ENCODE measurements at regions not wholly inside any gene's neighbourhood (a gene's known extent, or its start where the extent isn't known, plus 50 kb on each side); places are given as distances from the start of the nearest gene placed in this dataset.

DNA sequence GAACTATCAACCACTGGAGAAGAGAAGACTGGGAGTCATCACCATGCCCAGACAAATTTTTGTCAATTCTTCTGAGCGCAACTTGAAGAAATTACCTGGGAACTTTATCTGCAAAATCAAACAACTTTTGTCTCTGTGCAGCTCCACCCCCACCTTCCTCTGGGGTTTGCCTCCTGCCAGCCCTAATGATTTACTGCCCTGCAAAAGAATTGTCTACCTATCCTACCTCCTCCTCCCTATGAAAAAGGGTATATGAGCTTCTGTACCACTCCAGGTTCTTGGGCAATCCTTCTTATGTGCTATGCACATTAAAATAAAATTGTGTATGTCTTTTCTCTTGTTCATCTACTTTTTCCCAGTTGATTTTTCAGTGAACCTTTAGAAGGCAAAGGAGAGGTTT, 191.9 kb downstream of the URB2 start:
- DNase-seq (ENCODE audit: low read depth in 2 of 3, low spot score in 2 of 3), result no peak

DNA sequence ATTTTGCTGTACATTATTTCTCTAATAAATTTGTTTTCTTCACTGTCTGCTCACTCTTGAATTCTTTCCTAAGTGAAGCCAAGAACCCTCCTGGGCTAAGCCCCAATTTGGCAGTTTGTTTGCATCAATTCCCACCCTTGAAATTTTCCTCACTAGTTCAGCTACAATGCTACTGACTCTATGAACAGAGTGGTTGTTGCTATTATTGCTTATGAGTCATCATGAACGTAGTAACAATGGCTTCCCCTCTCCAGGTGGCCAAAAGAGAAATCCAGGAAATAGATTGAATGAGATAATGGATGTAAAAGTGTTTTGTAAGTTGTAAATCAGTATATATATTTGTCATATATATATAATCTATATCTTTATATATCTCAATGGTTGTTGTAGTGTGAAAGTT, 193.0 kb downstream of the URB2 start:
- no peak for DNase-seq (ENCODE audit: low read depth in 2 of 3, low spot score in 2 of 3)

DNA sequence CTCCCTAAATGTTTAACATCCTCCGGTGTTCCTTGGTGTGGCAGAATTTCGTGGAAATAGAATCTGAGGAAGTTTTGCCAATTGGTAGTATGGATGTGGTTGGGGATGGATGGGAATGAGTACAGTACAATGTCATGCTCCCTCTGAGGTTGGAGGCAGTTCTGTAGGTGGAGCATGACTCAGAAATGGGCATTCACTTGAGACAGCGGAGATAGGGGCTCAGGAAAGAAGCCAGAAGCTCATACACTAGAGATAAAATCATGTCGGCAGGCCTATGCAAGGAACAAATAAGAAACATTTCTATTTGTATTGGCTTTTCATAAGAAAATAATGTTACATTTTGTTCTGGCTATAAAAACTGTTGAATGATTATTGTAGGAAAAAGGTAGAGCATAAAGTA, 196.0 kb downstream of the URB2 start:
- no peak for DNase-seq (ENCODE audit: low read depth in 2 of 3, low spot score in 2 of 3)

DNA sequence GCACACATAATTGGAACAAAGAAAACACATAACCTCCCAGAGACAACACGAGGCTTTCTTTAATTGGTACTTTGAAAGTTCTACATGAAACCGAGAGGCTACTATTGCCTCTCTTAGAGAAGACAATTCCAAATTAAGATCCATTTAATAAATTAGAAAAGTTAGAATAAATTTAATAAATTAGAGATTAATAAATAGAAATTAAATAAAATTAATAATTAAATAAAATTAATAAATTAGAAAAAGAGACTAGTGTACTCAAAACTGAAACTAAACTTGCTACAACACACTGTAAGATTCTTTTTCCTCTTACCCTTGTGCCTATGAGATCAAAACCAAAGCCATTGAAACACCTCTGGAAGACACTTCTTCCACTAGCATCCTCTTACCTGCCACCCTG, 199.0 kb downstream of the URB2 start:
- DNase-seq (ENCODE audit: low read depth in 2 of 3, low spot score in 2 of 3), result no peak

DNA sequence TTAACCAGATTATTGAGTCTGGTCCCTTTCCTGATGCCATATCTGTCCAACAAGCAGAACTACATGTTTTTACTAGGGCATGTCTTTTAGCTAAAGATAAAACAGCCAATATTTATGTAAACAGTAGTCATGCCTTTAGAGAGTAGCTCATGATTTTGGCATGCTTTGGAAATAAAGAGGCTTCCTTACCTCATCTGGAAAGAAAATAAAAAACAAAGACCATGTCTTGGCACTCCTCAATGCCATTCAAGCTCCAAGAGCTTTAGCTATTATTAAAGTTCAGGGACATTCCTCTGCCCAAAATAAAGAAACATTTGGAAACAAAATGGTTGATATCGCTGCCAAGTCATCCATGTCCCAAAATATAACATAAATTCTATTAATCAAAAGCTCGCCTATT, 202.4 kb downstream of the URB2 start:
- DNase-seq (ENCODE audit: low read depth in 2 of 3, low spot score in 2 of 3), result no peak

DNA sequence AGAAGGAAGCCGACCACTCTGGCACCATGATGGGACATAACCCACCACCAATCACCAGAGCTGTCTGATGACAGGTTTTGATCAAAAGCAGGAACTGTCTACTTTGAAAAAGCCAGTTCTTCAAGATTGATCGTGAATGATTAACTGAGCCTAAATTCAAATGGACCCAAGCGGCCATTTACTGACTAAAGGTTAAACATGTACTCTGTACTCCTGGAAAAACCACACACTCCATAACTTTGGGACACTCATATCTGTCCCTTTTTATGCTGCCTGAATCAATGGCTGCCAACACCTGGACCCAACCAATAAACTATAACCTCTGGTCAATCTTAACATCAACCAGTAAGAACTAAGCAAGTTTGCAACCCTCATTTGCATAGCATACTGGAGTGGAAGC, 206.6 kb downstream of the URB2 start:
- no peak for DNase-seq (ENCODE audit: low read depth in 2 of 3, low spot score in 2 of 3)

DNA sequence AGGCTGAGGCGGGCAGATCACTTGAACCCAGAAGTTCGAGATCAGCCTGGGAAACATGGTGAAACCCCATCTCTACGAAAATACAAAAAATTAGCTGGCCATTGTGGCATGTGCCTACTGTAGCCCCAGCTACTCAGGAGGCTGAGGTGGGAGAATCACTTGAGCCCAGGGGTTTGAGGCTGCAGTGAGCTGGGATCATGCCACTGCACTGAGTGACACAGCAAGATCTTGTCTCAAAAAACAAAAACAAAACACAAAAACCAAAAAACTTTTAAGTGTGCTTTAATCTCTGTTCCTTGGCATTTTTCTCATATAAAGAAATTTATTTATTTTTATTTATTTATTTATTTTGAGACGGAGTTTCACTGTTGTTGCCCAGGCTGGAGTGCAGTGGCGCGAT, 208.2 kb downstream of the URB2 start:
- DNase-seq (ENCODE audit: low read depth in 2 of 3, low spot score in 2 of 3), result no peak

DNA sequence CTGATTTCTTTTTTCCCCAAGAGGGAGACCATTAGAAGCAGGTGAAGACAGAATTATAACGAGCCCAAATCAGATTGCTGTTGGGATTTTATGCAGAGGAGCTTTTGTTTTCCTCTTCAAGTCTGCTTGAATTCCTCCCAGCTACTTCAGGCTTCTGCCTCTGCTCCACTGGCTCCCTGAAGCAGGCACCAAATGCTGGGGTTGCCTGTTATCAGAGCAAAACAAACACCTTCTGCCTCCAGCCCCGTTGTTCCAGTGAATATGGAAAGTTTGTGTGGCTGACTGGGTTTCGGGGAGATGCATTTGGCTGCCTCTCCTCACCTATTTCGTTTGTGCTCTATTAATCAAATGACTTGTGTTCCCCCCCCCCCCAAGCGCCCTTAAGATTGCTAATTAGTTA, 209.2 kb downstream of the URB2 start:
- DNase-seq (ENCODE audit: low read depth in 2 of 3, low spot score in 2 of 3), result no peak

DNA sequence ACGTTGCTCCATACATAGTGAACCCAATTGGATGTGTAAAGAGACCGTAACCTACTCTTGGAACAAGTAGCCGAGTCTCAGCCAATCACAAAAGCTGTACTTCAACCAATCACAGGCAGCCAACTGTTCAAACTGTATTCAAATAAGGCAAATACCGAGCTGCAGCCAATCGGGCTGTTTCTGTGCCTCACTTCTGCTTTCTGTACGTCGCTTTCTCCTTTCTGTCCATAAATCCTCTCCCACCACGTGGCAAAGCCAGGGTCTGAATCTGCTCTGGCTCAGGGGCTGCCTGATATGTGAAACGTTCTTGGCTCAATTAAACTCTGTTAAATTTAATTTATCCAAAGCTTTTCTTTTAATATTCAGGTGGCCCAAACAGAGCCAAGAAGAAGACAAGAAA, 210.3 kb downstream of the URB2 start:
- DNase-seq (ENCODE audit: low read depth in 2 of 3, low spot score in 2 of 3), result peak in 2 of 3 donors; percentile 5 to 13

DNA sequence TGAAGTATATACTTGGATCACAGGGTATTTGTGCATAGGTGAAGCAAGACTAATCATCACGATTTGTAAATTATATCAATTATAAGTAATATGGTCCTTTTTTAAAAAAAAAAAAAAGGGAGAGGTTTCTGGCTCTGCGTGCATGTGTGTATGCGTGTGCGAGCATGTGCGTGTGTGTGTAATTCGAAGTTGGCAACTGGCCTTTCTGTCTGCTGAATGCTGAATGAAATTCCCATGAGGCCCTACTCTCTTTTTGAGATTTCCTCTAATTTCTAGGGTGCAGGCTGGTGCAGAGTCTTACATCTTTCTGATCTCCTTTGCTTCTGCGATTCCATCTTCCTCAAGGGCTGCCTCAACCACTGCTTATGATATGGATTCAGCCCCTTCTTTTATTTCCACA, 212.2 kb downstream of the URB2 start:
- no peak for DNase-seq (ENCODE audit: low read depth in 2 of 3, low spot score in 2 of 3)

DNA sequence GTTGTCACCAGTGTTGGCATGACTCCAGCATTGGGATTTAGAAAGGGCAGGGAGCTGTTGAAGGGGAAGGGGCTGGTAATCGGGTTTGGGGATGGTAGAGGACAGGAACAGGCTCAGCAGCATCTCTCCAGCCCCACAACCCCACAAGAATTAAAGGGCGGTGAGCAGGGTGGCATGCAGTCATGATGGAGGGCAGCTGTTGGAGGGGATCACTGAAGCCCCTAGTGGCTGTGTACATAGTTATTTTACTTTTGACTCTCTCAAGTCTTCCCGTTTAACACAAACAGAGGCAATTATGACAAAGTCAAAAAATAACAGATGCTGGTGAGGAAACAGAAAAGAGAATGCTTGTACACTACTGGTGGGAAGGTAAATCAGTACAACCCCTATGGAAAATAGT, 213.8 kb downstream of the URB2 start:
- no peak for DNase-seq (ENCODE audit: low read depth in 2 of 3, low spot score in 2 of 3)

DNA sequence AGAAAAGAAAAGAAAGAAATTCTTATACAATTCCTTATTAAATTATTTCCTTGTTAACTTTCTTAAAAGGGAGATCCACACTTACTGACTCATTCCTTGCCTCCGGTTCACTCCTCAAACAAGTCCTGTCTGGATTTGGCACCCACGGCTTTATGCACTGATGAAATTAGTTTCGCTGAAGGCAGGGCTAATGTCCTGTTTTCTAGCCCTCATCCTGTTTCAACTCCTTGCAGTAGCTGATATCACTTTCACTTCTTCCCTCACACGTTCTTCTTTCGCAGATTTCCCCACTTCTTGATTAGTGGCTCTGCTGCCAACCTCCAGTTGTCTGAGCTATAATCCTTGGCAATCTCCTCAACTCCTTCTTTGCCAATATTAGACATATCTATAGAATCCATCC, 215.2 kb downstream of the URB2 start:
- no peak for DNase-seq (ENCODE audit: low read depth in 2 of 3, low spot score in 2 of 3)

DNA sequence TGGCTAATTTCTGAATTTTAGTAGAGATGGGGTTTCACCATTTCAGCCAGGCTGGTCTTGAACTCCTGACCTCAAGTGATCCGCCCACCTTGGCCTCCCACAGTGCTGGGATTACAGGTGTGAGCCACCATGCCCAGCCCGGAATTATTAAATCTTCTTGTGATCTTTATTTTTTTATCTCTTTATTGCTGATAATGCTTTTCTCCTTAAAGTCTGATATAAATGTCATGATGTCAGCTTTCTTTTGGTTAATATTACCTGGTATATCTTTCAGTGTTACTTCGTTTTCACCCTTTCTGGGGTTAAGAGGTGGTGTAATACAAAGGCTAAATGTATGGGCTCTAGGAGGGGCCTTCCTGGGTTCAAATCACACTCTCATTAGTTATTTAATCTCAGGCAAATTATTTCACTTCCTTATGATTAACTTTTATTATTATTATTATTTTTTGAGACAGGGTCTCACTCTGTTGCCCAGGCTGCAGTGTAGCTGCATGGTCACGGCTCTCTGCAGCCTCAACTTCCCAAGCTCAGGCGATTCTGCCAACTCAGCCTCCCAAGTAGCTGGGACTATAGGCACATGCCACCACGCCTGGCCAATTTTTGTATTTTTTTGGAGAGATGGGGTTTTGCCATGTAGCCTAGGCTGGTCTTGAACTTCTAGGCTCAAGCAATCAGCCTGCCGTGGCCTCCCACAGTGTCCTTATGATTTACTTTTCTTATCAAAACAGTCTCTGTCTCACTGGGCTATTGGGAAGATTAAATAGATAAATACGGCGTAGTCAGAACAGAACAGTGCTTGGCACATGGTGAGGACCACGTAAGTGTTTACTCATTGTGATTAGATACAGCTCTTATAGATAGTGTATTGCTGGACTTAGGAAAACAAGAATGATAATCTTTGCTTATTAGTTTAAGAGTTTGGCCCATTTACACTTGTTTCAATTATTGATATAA, 216.5 kb downstream of the URB2 start:
- no peak for DNase-seq (ENCODE audit: low read depth in 2 of 3, low spot score in 2 of 3)

DNA sequence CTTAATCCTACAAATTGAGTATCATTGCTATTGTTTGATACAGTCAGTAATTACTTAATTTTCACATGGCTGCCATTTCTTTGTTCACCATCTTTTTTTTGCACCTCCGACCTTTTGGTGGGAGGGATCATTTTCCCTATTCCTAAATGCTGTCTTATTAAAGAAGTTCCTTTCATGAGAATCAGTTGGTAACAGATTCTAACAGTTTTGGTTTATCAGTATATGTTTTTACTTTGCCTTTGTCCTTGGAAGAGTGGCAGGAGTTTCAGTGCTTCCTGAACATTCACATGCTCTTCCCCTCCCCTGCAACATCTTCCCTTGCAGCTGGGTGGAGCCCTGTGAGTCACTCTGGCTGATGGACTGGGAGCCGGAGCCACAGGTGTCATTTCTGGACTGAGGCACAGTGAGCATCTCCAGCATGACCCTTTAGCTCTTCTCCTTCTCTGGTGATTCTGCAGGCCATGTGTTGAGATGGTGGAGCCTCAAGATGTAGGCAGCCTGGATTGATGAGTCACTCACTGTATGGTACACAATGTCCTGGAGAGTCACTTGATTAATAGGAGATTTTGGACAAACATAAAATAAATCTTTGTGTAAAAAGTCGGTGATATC, 217.7 kb downstream of the URB2 start:
- no peak for DNase-seq (ENCODE audit: low read depth in 2 of 3, low spot score in 2 of 3)

DNA sequence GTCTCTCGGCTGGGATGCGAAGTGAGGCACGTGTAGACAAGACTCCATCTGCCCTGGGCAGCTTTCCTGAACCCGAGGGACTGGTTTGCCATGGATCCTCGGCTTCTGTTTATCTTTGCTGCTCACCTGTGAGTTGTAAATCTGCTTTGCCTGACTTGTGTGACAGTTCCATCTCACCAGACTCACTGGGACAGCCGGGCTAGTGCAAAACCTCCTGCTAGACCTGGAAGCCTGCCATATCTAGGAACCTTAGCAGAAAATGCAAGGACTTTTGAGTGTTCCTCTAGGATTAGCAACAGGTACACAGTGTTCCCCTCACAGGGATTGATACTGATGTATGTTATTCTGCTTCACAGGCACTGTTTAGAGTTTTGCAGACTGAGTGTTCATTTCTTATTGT, 218.6 kb downstream of the URB2 start:
- no peak for DNase-seq (ENCODE audit: low read depth in 2 of 3, low spot score in 2 of 3)

DNA sequence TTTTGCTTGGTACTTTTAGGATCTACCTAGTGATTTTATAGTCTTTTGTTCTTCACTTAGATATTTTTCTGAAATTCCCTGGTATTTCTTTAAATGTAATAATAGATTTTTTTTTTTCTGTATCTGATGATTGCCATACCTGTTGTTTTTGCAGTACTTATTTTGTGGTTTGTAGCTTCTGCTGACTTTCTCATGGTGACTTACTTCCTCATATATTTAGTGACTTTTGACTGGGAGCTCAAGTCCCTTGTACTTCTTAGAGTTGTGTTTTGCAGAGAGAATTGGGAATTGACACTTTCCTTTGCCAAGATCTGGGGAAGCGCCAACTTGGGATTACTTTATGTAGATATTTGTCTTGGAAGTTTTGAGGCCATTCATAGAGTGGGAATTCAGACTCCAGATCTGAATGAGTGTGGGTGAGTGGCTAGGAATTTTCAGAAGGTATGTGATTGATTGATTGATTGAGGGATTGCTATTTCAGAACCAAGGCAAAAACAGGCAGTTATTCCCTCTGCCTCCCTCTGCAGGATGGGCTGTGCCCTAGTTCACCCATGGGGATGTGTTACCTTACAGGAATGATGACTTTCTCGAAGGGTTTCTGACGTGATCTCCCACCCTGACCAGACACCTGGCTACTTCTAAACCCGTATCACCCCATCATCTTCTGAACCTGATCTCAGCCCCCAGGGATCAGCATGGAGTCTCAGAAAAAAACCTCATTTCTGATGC, 219.5 kb downstream of the URB2 start:
- no peak for DNase-seq (ENCODE audit: low read depth in 2 of 3, low spot score in 2 of 3)

DNA sequence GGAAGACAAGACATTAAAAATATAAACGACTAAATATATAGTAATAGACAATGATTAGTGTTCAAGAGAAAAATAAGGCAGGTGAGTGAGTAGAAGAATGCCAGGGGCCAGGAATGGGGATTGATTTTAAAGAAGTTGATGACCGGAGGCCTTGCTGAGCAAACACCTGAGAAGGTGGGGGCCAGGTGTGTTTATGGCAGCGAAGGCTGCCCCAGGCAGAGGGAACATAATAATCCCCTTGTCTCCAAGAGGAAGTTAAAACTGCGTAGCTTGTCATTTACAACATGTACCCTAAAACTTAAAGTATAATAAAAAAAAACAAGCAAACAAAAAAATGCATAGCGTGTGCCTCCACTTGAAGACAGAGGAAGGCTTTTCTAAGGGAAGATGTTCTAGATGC, 220.3 kb downstream of the URB2 start:
- DNase-seq (ENCODE audit: low read depth in 2 of 3, low spot score in 2 of 3), result no peak

DNA sequence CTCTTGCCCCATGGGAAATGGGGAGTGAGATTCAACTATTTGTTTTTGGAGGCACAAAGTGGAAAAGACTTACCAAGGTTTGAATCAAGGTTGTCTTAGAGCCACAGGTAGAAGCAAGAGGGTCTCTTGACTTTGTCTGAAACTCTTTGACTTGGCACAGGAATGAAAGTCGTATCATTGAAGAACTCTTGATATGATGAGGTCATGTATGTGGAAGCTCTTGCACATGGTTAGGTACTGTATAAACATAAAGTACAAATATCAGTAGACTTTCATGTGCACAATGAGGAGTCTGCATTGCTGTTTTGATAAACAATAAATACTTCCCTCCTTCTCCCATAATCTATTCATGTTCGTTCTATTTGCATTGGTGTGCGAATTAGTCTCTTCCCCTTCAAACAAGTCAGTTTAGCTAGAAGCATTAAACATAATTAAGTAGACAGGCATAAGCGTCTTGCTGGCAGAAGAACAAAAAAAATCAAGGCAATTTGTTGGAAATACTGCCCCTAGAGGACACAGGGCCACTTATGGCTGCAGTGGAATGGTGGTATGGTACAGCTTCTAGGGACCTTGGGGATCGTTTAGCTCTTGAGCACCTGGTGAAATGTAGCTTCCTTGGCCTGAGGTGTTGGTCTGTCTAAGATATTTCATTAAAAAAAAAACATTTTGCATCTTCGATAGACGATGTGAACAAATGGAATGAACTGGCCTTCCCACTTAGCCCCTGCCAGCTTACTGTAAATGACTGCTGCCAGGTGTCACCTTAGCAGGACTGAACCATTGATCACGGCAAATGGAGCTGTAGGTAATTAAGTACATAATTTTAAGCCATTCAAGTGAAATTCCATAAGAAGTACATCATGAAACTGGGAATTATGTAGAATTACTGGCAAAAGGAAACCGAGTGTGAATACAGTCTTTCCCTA, 218.0 kb upstream of the GALNT2 start:
- DNase-seq (ENCODE audit: low read depth in 2 of 3, low spot score in 2 of 3), result peak in 2 of 3 donors; percentile 18 to 45

DNA sequence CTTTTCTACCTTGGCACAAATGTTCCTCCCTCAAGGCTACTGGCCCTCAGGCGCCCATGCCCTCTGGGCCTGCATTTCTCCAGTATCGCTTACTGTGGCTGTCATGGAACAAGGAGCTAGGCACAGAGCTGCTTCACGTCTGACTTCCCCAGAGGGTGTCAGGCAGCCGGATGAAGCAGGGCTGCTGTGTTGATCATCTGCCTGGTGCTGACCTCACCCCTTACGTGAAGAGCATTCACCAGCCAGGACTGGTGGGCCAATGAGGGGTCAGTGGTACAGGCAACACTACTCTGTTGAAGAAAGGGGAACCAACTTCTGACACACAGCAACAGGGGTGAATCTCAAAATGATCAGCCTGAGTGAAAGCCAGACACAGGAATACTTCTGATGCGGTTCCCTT, 215.5 kb upstream of the GALNT2 start:
- no peak for DNase-seq (ENCODE audit: low read depth in 2 of 3, low spot score in 2 of 3)

DNA sequence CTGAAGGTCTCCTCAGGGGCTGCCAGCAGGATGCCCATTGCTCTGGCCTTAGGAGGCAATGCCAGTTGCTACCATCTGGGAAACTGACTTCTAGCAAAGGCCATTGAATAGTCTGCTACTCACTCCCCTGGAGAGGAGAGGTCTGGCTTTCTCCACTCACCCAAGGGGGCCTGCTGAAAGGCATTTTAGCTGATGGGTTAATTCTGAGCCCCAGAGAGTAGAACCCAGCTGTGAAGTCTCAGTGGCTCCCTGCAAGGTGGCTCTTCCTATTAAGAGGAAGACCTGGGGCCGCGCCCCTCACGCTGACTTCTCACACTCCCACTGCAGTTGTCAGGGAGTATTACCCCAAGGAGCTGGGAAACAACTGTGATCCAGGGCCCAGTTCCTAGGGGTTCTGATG, 213.3 kb upstream of the GALNT2 start:
- no peak for DNase-seq (ENCODE audit: low read depth in 2 of 3, low spot score in 2 of 3)

DNA sequence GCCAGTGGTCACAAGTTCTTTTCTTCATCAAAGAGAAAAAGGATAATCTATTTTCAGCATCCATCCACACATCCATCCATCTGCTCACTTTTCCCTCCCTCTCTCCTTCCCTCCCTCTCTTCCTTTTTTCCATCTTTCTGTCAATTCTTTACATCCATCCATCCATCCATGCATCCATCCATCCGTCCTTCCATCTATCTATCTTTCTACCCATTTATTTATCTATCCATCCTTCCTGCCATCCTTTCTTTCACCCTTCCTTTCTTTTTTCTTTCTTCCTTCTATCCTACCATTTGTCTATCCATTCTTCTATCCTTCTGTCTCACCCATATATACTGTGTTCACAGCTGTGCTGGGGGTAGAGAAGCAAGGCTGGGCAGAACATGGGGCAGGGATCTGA, 212.4 kb upstream of the GALNT2 start:
- no peak for DNase-seq (ENCODE audit: low read depth in 2 of 3, low spot score in 2 of 3)
